ENCODE measurements at regions not wholly inside any gene's neighbourhood (a gene's known extent, or its start where the extent isn't known, plus 50 kb on each side); places are given as distances from the start of the nearest gene placed in this dataset.

- peak; percentile 77 for DNase-seq (ENCODE audit: low read depth)
- H3K4me3 ChIP-seq (ENCODE audit: low read depth, low read length) = peak overlapping the region; percentile 71
- TF ChIP-seq CTCF (IDR thresholded peaks at IDR 0.05; ENCODE audit: insufficient read depth, low read length) = no peak
Observed at GRCh38 chr21:16420031-16420724, 690.4 kb downstream of the USP25 start.

GRCh38 chr21:16421007-16421406 is 691.2 kb downstream of the USP25 start:
- no peak for TF ChIP-seq CTCF (IDR thresholded peaks at IDR 0.05; ENCODE audit: insufficient read depth, low read length)
- H3K4me3 ChIP-seq (ENCODE audit: low read depth, low read length) = peak overlapping the region; percentile 71

GRCh38 chr21:16421965-16422364 is 692.2 kb downstream of the USP25 start:
- DNase-seq (ENCODE audit: low read depth) = peak; percentile 35
- H3K4me3 ChIP-seq (ENCODE audit: low read depth, low read length) = peak overlapping the region; percentile 19
- TF ChIP-seq CTCF (IDR thresholded peaks at IDR 0.05; ENCODE audit: insufficient read depth, low read length) = no peak

More at GRCh38 chr21:16421007-16421406, 691.2 kb downstream of the USP25 start:
- peak; percentile 27 for DNase-seq (ENCODE audit: low read depth)

- TF ChIP-seq CTCF (IDR thresholded peaks at IDR 0.05; ENCODE audit: insufficient read depth, low read length) = no peak
- peak; percentile 68 for DNase-seq (ENCODE audit: low read depth)
- peak overlapping the region; percentile 13 for H3K4me3 ChIP-seq (ENCODE audit: low read depth, low read length)
Observed at GRCh38 chr21:16422702-16423101, 692.9 kb downstream of the USP25 start.

GRCh38 chr21:16423921-16424320 is 694.1 kb downstream of the USP25 start:
- no peak for TF ChIP-seq CTCF (IDR thresholded peaks at IDR 0.05; ENCODE audit: insufficient read depth, low read length)
- DNase-seq (ENCODE audit: low read depth) = peak; percentile 51
- H3K4me3 ChIP-seq (ENCODE audit: low read depth, low read length) = peak overlapping the region; percentile 41

GRCh38 chr21:16424331-16424751 is 694.6 kb downstream of the USP25 start:
- H3K4me3 ChIP-seq (ENCODE audit: low read depth, low read length) = peak overlapping the region; percentile 41
- no peak for TF ChIP-seq CTCF (IDR thresholded peaks at IDR 0.05; ENCODE audit: insufficient read depth, low read length)
- peak; percentile 74 for DNase-seq (ENCODE audit: low read depth)

GRCh38 chr21:16425376-16425775 is 695.6 kb downstream of the USP25 start:
- DNase-seq (ENCODE audit: low read depth) = peak; percentile 2
- TF ChIP-seq CTCF (IDR thresholded peaks at IDR 0.05; ENCODE audit: insufficient read depth, low read length) = no peak
- no peak overlapping the region for H3K4me3 ChIP-seq (ENCODE audit: low read depth, low read length)
